Fibroblast of lung (primary cell): ENCODE measurements at regions not wholly inside any gene's neighbourhood (a gene's known extent, or its start where the extent isn't known, plus 50 kb on each side); places are given as distances from the start of the nearest gene placed in this dataset.

Experiments used
- DNase-seq, 2 donors: peaks; one replicate each; pipeline versions ENCODE4 v3.0.0 to v3.0.0-alpha.2; 2010; ENCODE audit warnings: low read depth in 2 of 2
- H2AFZ ChIP-seq: 2 replicates; pipeline ENCODE4 v1.5.1; 2012; ENCODE audit warnings: low read length, control low read depth, inconsistent platforms
- H3K27ac ChIP-seq: 2 replicates; pipeline ENCODE4 v1.5.1; 2011; ENCODE audit warnings: low read length, control low read depth; ENCODE audit not compliant: insufficient read depth
- H3K27me3 ChIP-seq: 2 replicates; pipeline ENCODE4 v1.5.1; 2011; ENCODE audit warnings: mild to moderate bottlenecking, low read length; ENCODE audit not compliant: control insufficient read depth, insufficient read depth
- H3K36me3 ChIP-seq: 2 replicates; pipeline ENCODE4 v1.5.1; 2011; ENCODE audit warnings: low read length; ENCODE audit not compliant: control insufficient read depth, insufficient read depth
- H3K4me1 ChIP-seq: 2 replicates; pipeline ENCODE4 v1.5.1; 2011; ENCODE audit warnings: low read length; ENCODE audit not compliant: control insufficient read depth, insufficient read depth; ENCODE audit errors: extremely low read depth
- H3K4me2 ChIP-seq: 2 replicates; pipeline ENCODE4 v1.5.1; 2011; ENCODE audit warnings: low read length, control low read depth; ENCODE audit not compliant: insufficient read depth; ENCODE audit errors: extremely low read depth
- H3K4me3 ChIP-seq, 4 experiments: fragments of 200-600 bp in 1 of 4; sonication (generic) in 1 of 4; replicated peaks in 1 of 4; 2 replicates each; pipeline ENCODE4 v1.5.1; 2011 to 2016; ENCODE audit warnings: low read length in 4 of 4, low read depth in 3 of 4, mild to moderate bottlenecking in 3 of 4, control low read depth in 2 of 4, inconsistent platforms in 1 of 4, mixed read lengths in 1 of 4; ENCODE audit not compliant: insufficient read depth in 1 of 4; ENCODE audit errors: control extremely low read depth in 1 of 4
- H3K79me2 ChIP-seq: 2 replicates; pipeline ENCODE4 v1.5.1; 2012; ENCODE audit warnings: mild to moderate bottlenecking, low read length, inconsistent platforms; ENCODE audit not compliant: control insufficient read depth, insufficient read depth
- H3K9ac ChIP-seq: 2 replicates; pipeline ENCODE4 v1.5.1; 2011; ENCODE audit warnings: mild to moderate bottlenecking, low read length, control low read depth; ENCODE audit not compliant: insufficient read depth
- H3K9me3 ChIP-seq: 2 replicates; pipeline ENCODE4 v1.5.1; 2012; ENCODE audit warnings: low read depth, low read length; ENCODE audit not compliant: control insufficient read depth, insufficient read depth
- H4K20me1 ChIP-seq: 2 replicates; pipeline ENCODE4 v1.5.1; 2011; ENCODE audit warnings: low read length; ENCODE audit not compliant: control insufficient read depth, insufficient read depth; ENCODE audit errors: extremely low read depth
- EZH2 ChIP-seq: IDR thresholded peaks from 2 replicates; pipeline ENCODE4 v1.5.1; 2012; ENCODE audit warnings: low read length, control low read depth, mild to moderate bottlenecking; ENCODE audit errors: missing control alignments
- TF ChIP-seq, protein P1 (sequence below), 2 donors: IDR thresholded peaks in 1 of 2; conservative IDR thresholded peaks in 1 of 2; 1 replicate in 1 of 2; 2 replicates in 1 of 2; pipeline ENCODE4 v1.5.1; 2011 to 2012; ENCODE audit warnings: low read length in 2 of 2, control low read depth in 1 of 2, inconsistent platforms in 1 of 2, low read depth in 1 of 2, mild to moderate bottlenecking in 1 of 2

DNA sequence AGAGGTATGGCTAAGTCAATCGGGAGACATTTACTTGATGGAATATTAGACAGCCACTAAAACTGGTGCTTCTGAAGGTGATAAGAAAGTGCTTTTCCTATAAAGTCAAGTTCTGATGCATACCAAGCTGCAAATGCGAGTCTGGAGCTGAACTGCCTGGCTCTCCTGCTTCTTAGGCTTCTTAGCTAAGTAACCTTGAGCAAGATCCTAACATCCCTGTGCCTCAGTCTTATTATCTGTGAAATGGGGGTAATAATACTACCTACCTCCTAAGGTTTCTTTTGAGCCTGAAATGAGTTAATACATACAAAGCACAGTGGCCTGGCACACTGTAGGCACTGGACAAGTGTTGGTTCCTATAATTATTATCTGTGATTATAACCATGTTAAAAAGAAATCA lies 64.5 kb downstream of the ZIC5 start:
- Histone ChIP-seq H3K4me3 (no peak overlapping the region), H3K9ac (no peak overlapping the region), H2AFZ (no peak overlapping the region), H4K20me1 (no peaks in the 10 kb centered on the region), H3K9me3 (no peaks in the 10 kb centered on the region), H3K4me1 (no peaks in the 10 kb centered on the region), H3K27ac (no peak overlapping the region), H3K79me2 (no peaks in the 10 kb centered on the region), H3K27me3 (peaks cover 2% of the 10 kb centered on the region), H3K36me3 (no peaks in the 10 kb centered on the region), H3K4me2 (no peak overlapping the region)
- no peak for DNase-seq
- no peak for TF ChIP-seq EZH2
- TF ChIP-seq, protein P1, sequence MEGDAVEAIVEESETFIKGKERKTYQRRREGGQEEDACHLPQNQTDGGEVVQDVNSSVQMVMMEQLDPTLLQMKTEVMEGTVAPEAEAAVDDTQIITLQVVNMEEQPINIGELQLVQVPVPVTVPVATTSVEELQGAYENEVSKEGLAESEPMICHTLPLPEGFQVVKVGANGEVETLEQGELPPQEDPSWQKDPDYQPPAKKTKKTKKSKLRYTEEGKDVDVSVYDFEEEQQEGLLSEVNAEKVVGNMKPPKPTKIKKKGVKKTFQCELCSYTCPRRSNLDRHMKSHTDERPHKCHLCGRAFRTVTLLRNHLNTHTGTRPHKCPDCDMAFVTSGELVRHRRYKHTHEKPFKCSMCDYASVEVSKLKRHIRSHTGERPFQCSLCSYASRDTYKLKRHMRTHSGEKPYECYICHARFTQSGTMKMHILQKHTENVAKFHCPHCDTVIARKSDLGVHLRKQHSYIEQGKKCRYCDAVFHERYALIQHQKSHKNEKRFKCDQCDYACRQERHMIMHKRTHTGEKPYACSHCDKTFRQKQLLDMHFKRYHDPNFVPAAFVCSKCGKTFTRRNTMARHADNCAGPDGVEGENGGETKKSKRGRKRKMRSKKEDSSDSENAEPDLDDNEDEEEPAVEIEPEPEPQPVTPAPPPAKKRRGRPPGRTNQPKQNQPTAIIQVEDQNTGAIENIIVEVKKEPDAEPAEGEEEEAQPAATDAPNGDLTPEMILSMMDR (conservative IDR thresholded peaks at IDR 0.05 in 1 of 2, IDR thresholded peaks at IDR 0.05 in 1 of 2; ENCODE audit: low read depth in 1 of 2, low read length in 2 of 2) = no peak

GRCh38 chr13:99905814-99906213 lies 65.8 kb downstream of the ZIC5 start:
- Histone ChIP-seq H2AFZ (no peak overlapping the region), H3K9ac (no peak overlapping the region), H3K9me3 (no peaks in the 10 kb centered on the region), H3K79me2 (no peaks in the 10 kb centered on the region), H3K4me1 (no peaks in the 10 kb centered on the region), H3K4me2 (no peak overlapping the region), H3K36me3 (no peaks in the 10 kb centered on the region), H3K27me3 (peaks cover 2% of the 10 kb centered on the region), H3K4me3 (no peak overlapping the region), H3K27ac (no peak overlapping the region), H4K20me1 (no peaks in the 10 kb centered on the region)
- no peak for DNase-seq
- TF ChIP-seq EZH2 = no peak
- TF ChIP-seq, protein P1 (conservative IDR thresholded peaks at IDR 0.05 in 1 of 2, IDR thresholded peaks at IDR 0.05 in 1 of 2; ENCODE audit: low read depth in 1 of 2, low read length in 2 of 2) = no peak

DNA sequence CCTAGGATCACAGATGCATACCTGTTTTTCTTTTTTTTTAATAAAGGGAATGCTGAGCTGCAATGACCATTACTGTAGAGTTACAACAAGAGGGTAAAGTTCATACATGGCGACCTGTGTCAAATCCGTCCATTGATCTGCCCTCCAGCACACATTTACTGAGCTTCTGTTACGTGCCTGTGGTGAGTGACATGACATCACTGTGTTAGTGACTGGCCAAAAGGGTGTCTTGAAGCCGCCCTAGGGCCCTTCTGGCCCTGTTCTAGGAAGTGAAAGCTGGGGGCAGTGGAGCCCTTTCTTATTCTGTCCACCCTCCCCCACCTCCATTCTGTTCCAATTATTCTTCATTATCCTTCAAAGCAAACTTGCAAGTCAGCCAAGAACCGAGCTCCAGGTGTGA lies 66.3 kb downstream of the ZIC5 start:
- Histone ChIP-seq H3K9me3 (no peaks in the 10 kb centered on the region), H3K27ac (no peak overlapping the region), H3K36me3 (no peaks in the 10 kb centered on the region), H3K79me2 (no peaks in the 10 kb centered on the region), H4K20me1 (no peaks in the 10 kb centered on the region), H3K4me1 (no peaks in the 10 kb centered on the region), H3K27me3 (peaks cover 2% of the 10 kb centered on the region), H2AFZ (no peak overlapping the region), H3K9ac (no peak overlapping the region), H3K4me2 (no peak overlapping the region), H3K4me3 (no peak overlapping the region)
- no peak for DNase-seq
- TF ChIP-seq, protein P1 (conservative IDR thresholded peaks at IDR 0.05 in 1 of 2, IDR thresholded peaks at IDR 0.05 in 1 of 2; ENCODE audit: low read depth in 1 of 2, low read length in 2 of 2) = no peak
- no peak for TF ChIP-seq EZH2
